ENCODE measurements at regions not wholly inside any gene's neighbourhood (a gene's known extent, or its start where the extent isn't known, plus 50 kb on each side); places are given as distances from the start of the nearest gene placed in this dataset.

DNA sequence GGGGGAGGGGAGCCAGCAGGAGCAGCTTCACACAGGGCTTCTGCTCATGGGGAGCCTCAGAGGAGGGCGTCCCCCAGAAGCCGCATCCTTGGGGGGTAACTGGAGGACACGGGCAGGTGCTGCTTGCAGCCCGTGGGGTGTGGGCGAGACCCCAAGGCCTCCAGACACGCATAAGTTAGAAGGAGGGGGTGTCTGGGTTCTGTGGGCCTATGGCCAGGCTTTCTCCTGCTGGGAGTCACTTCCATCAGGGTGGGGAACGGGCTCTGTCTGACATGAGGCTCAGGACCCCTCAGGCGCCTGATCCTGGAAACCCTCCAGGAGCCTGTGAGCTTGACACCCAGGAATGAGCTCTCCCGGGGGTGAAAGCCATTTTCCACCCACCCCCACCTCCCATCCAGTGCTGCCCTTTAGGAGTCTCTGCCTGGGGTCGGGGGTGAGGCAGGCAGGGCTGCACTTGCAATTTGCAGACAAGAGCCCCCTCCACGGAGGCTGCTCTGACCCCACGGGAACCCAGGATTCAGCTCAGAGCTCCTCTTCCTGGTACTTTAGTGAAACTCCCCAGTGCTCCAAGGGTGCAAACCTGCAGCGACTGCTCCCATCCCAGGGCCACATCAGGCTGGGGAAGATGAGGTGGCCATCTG lies 325.7 kb downstream of the ADGRD1 start (continued):
- TF ChIP-seq, protein P1, sequence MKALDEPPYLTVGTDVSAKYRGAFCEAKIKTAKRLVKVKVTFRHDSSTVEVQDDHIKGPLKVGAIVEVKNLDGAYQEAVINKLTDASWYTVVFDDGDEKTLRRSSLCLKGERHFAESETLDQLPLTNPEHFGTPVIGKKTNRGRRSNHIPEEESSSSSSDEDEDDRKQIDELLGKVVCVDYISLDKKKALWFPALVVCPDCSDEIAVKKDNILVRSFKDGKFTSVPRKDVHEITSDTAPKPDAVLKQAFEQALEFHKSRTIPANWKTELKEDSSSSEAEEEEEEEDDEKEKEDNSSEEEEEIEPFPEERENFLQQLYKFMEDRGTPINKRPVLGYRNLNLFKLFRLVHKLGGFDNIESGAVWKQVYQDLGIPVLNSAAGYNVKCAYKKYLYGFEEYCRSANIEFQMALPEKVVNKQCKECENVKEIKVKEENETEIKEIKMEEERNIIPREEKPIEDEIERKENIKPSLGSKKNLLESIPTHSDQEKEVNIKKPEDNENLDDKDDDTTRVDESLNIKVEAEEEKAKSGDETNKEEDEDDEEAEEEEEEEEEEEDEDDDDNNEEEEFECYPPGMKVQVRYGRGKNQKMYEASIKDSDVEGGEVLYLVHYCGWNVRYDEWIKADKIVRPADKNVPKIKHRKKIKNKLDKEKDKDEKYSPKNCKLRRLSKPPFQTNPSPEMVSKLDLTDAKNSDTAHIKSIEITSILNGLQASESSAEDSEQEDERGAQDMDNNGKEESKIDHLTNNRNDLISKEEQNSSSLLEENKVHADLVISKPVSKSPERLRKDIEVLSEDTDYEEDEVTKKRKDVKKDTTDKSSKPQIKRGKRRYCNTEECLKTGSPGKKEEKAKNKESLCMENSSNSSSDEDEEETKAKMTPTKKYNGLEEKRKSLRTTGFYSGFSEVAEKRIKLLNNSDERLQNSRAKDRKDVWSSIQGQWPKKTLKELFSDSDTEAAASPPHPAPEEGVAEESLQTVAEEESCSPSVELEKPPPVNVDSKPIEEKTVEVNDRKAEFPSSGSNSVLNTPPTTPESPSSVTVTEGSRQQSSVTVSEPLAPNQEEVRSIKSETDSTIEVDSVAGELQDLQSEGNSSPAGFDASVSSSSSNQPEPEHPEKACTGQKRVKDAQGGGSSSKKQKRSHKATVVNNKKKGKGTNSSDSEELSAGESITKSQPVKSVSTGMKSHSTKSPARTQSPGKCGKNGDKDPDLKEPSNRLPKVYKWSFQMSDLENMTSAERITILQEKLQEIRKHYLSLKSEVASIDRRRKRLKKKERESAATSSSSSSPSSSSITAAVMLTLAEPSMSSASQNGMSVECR (CRISPR knock-in tag; IDR thresholded peaks at IDR 0.05), result no peak
- TF ChIP-seq PRPF4 (IDR thresholded peaks at IDR 0.05; ENCODE audit: insufficient read depth, low read depth, low read length, poor library complexity, severe bottlenecking), result no peak
- TF ChIP-seq, protein P2, sequence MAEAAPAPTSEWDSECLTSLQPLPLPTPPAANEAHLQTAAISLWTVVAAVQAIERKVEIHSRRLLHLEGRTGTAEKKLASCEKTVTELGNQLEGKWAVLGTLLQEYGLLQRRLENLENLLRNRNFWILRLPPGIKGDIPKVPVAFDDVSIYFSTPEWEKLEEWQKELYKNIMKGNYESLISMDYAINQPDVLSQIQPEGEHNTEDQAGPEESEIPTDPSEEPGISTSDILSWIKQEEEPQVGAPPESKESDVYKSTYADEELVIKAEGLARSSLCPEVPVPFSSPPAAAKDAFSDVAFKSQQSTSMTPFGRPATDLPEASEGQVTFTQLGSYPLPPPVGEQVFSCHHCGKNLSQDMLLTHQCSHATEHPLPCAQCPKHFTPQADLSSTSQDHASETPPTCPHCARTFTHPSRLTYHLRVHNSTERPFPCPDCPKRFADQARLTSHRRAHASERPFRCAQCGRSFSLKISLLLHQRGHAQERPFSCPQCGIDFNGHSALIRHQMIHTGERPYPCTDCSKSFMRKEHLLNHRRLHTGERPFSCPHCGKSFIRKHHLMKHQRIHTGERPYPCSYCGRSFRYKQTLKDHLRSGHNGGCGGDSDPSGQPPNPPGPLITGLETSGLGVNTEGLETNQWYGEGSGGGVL (CRISPR knock-in tag; IDR thresholded peaks at IDR 0.05), result no peak
